Ishikawa (cell line): ENCODE measurements at regions not wholly inside any gene's neighbourhood (a gene's known extent, or its start where the extent isn't known, plus 50 kb on each side); places are given as distances from the start of the nearest gene placed in this dataset.

Source experiments
- CREB1 ChIP-seq: IDR thresholded peaks from 2 replicates; pipeline ENCODE4 v1.6.1; 2012; ENCODE audit warnings: low read depth
- EGR1 ChIP-seq: IDR thresholded peaks from 2 replicates; pipeline ENCODE4 v1.6.1; 2012
- EP300 ChIP-seq: IDR thresholded peaks from 2 replicates; pipeline ENCODE4 v1.6.1; 2012; ENCODE audit warnings: borderline replicate concordance
- RAD21 ChIP-seq: IDR thresholded peaks from 2 replicates; pipeline ENCODE4 v1.6.1; 2012; ENCODE audit warnings: low read depth
- REST ChIP-seq: IDR thresholded peaks from 2 replicates; pipeline ENCODE4 v1.6.1; 2012; ENCODE audit warnings: low read depth, mild to moderate bottlenecking
- TAF1 ChIP-seq: IDR thresholded peaks from 2 replicates; pipeline ENCODE4 v1.6.1; 2012; ENCODE audit warnings: low read depth, mild to moderate bottlenecking
- TCF12 ChIP-seq: IDR thresholded peaks from 2 replicates; pipeline ENCODE4 v1.6.1; 2012; ENCODE audit warnings: low read depth
- TEAD4 ChIP-seq: IDR thresholded peaks from 2 replicates; pipeline ENCODE4 v1.6.1; 2012
- YY1 ChIP-seq: IDR thresholded peaks from 2 replicates; pipeline ENCODE4 v1.6.1; 2012; ENCODE audit warnings: low read depth
- ZBTB7A ChIP-seq: IDR thresholded peaks from 2 replicates; pipeline ENCODE4 v1.6.1; 2012; ENCODE audit warnings: low read depth
- TF ChIP-seq, protein P1 (sequence below): IDR thresholded peaks from 2 replicates; pipeline ENCODE4 v1.6.1; 2012

DNA sequence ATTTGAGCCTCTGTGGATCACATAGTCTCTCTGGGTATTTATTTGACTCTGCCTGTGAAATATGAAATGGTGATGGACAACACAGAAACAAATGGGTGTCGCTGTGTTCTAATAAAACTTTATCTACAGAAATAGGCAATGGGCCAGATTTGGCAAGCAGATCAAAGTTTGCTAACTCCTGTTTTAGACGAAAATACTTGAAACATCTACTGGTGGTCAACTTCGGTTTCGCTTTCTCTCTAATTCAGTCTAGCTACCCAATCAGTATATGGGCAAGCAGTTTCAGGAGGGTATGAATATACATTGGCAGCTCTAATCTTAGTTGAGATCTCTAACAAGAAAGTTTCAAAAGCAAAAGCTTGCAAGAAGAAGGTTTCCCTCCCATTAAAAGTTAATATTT is 60.1 kb upstream of the DYNLRB2 start:
- TF ChIP-seq, protein P1, sequence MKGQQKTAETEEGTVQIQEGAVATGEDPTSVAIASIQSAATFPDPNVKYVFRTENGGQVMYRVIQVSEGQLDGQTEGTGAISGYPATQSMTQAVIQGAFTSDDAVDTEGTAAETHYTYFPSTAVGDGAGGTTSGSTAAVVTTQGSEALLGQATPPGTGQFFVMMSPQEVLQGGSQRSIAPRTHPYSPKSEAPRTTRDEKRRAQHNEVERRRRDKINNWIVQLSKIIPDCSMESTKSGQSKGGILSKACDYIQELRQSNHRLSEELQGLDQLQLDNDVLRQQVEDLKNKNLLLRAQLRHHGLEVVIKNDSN = no peak
- TF ChIP-seq REST (no peak), EGR1 (no peak), EP300 (no peak), ZBTB7A (no peak), YY1 (no peak), TEAD4 (no peak), CREB1 (no peak), RAD21 (no peak), TCF12 (no peak), TAF1 (no peak)
